Glutamatergic neuron (in vitro differentiated cells): ENCODE measurements at regions not wholly inside any gene's neighbourhood (a gene's known extent, or its start where the extent isn't known, plus 50 kb on each side); places are given as distances from the start of the nearest gene placed in this dataset.

ENCODE experiments used
- DNase-seq: peaks from one replicate; pipeline ENCODE4 v3.0.0; 2022
- H3K27ac Mint-ChIP-seq: one replicate; pipeline ENCODE4 v1.8.0; 2020; ENCODE audit warnings: mild to moderate bottlenecking, mixed read lengths, inconsistent platforms; ENCODE audit not compliant: unreplicated experiment
- H3K27me3 Mint-ChIP-seq: one replicate; pipeline ENCODE4 v1.8.0; 2020; ENCODE audit warnings: mild to moderate bottlenecking, moderate library complexity, mixed read lengths, inconsistent platforms; ENCODE audit not compliant: unreplicated experiment
- H3K36me3 Mint-ChIP-seq: one replicate; pipeline ENCODE4 v1.8.0; 2020; ENCODE audit warnings: mild to moderate bottlenecking, mixed read lengths, inconsistent platforms; ENCODE audit not compliant: unreplicated experiment
- H3K4me1 Mint-ChIP-seq: one replicate; pipeline ENCODE4 v1.8.0; 2020; ENCODE audit warnings: mild to moderate bottlenecking, low read depth, mixed read lengths, inconsistent platforms; ENCODE audit not compliant: unreplicated experiment
- H3K4me3 Mint-ChIP-seq: one replicate; pipeline ENCODE4 v1.8.0; 2020; ENCODE audit warnings: mild to moderate bottlenecking, mixed read lengths, inconsistent platforms; ENCODE audit not compliant: unreplicated experiment
- H3K9me3 Mint-ChIP-seq: one replicate; pipeline ENCODE4 v1.8.0; 2020; ENCODE audit warnings: mild to moderate bottlenecking, moderate library complexity, mixed read lengths, inconsistent platforms; ENCODE audit not compliant: unreplicated experiment
- TF ChIP-seq, protein P1 (sequence below): fragments of 200-600 bp; sonication (generic); IDR thresholded peaks from one replicate; pipeline ENCODE4 v1.5.0; 2021; ENCODE audit not compliant: partially characterized antibody, unreplicated experiment

GRCh38 chr1:213440766-213441165 is 389.7 kb downstream of the RPS6KC1 start:
- Mint-ChIP-seq H3K27me3 (peaks cover 2% of the 10 kb centered on the region), H3K9me3 (no peaks in the 10 kb centered on the region), H3K4me1 (peaks cover 8% of the 10 kb centered on the region), H3K36me3 (no peaks in the 10 kb centered on the region), H3K4me3 (no peak overlapping the region), H3K27ac (no peak overlapping the region)
- DNase-seq, result no peak
- TF ChIP-seq, protein P1, sequence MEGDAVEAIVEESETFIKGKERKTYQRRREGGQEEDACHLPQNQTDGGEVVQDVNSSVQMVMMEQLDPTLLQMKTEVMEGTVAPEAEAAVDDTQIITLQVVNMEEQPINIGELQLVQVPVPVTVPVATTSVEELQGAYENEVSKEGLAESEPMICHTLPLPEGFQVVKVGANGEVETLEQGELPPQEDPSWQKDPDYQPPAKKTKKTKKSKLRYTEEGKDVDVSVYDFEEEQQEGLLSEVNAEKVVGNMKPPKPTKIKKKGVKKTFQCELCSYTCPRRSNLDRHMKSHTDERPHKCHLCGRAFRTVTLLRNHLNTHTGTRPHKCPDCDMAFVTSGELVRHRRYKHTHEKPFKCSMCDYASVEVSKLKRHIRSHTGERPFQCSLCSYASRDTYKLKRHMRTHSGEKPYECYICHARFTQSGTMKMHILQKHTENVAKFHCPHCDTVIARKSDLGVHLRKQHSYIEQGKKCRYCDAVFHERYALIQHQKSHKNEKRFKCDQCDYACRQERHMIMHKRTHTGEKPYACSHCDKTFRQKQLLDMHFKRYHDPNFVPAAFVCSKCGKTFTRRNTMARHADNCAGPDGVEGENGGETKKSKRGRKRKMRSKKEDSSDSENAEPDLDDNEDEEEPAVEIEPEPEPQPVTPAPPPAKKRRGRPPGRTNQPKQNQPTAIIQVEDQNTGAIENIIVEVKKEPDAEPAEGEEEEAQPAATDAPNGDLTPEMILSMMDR, result no peak

GRCh38 chr1:213443415-213443814 is 392.4 kb downstream of the RPS6KC1 start:
- Mint-ChIP-seq H3K9me3 (no peaks in the 10 kb centered on the region), H3K4me3 (no peak overlapping the region), H3K4me1 (peaks cover 11% of the 10 kb centered on the region), H3K27me3 (peaks cover 2% of the 10 kb centered on the region), H3K36me3 (no peaks in the 10 kb centered on the region), H3K27ac (no peak overlapping the region)
- no peak for DNase-seq
- TF ChIP-seq, protein P1, result no peak

- H3K27me3 Mint-ChIP-seq, result peaks cover 2% of the 10 kb centered on the region
- no peak overlapping the region for H3K4me3 Mint-ChIP-seq
- H3K27ac Mint-ChIP-seq, result no peak overlapping the region
- no peaks in the 10 kb centered on the region for H3K9me3 Mint-ChIP-seq
- DNase-seq, result no peak
- TF ChIP-seq, protein P1, result no peak
- H3K4me1 Mint-ChIP-seq, result peaks cover 16% of the 10 kb centered on the region
- no peaks in the 10 kb centered on the region for H3K36me3 Mint-ChIP-seq
Measured at GRCh38 chr1:213444224-213444623, 393.2 kb downstream of the RPS6KC1 start.

DNA sequence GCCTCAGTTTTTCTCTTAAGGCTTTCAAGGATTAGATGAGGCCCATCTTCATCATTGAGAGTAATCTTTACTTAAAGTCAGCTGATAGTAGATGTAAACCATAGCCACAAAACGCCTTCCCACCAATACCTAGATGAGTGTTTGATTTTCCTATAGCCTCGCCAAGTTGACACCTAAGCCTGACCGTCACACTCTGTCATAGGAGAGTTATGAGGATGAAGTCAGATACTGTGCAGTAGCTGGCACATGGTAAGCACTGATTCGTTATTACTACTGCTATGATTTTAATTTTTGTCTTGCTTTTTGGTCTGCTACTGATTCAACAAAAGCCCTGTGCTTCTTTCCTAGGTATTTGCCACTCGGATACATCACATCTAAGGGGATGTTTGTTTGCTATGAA is 395.5 kb downstream of the RPS6KC1 start:
- H3K27me3 Mint-ChIP-seq, result peaks cover 6% of the 10 kb centered on the region

GRCh38 chr1:213448360-213448759 is 397.3 kb downstream of the RPS6KC1 start:
- Mint-ChIP-seq H3K4me3 (no peak overlapping the region), H3K36me3 (no peaks in the 10 kb centered on the region), H3K27me3 (peaks cover 6% of the 10 kb centered on the region), H3K4me1 (peaks cover 22% of the 10 kb centered on the region), H3K27ac (no peak overlapping the region), H3K9me3 (peaks cover 1% of the 10 kb centered on the region)
- TF ChIP-seq, protein P1, result no peak
- DNase-seq, result no peak

More for the DNA sequence above, 395.5 kb downstream of the RPS6KC1 start:
- no peak overlapping the region for H3K27ac Mint-ChIP-seq
- no peak for DNase-seq
- H3K9me3 Mint-ChIP-seq, result peaks cover 1% of the 10 kb centered on the region
- H3K4me1 Mint-ChIP-seq, result peaks cover 22% of the 10 kb centered on the region
- no peaks in the 10 kb centered on the region for H3K36me3 Mint-ChIP-seq
- no peak overlapping the region for H3K4me3 Mint-ChIP-seq
- TF ChIP-seq, protein P1, result no peak
